GM12878 (cell line): ENCODE measurements at regions not wholly inside any gene's neighbourhood (a gene's known extent, or its start where the extent isn't known, plus 50 kb on each side); places are given as distances from the start of the nearest gene placed in this dataset.

Source experiments
- ATAC-seq: fragments of 200-7000 bp; cut with Tn5 transposase; 3 replicates; pipeline ENCODE4 v1.9.1; 2020; ENCODE audit warnings: mild to moderate bottlenecking, moderate library complexity
- BruUV-seq: library from RNA; stranded (reverse); fragments of 400-500 nt; replicated peaks from 2 replicates; lab custom pipeline; 2021; lab: Mats Ljungman, UMichigan
- CTCF ChIA-PET: fragments of 300-600 bp; sonication (Branson Sonifier 250); formaldehyde crosslinking; extraction: SDS; loops from one replicate; lab custom pipeline; 2021; ENCODE audit warnings: inconsistent platforms; lab: Yijun Ruan, JAX
- POLR2A ChIA-PET: fragments of 350-600 bp; formaldehyde crosslinking; extraction: SDS; loops from one replicate; lab custom pipeline; 2021; ENCODE audit warnings: inconsistent platforms; lab: Charles Lee
- RAD21 ChIA-PET: fragments of 300-600 bp; sonication (Branson Sonifier 250); formaldehyde crosslinking; loops from one replicate; lab custom pipeline; 2023; ENCODE audit warnings: antibody characterized with exemption; ENCODE audit not compliant: unreplicated experiment; lab: Charles Lee
- SMC1A ChIA-PET: fragments of 300-600 bp; sonication (Branson Sonifier 250); formaldehyde crosslinking; loops from one replicate; lab custom pipeline; 2023; ENCODE audit not compliant: unreplicated experiment, uncharacterized antibody; lab: Charles Lee
- DNase-seq: peaks from one replicate; pipeline ENCODE4 v3.0.0-alpha.2; 2011; ENCODE audit warnings: low read depth, low spot score
- FAIRE-seq: peaks from 3 replicates; lab custom pipeline; 2011; peaks lifted over from hg19 to GRCh38; lab: Jason Lieb, UNC
- H2AFZ ChIP-seq: 2 replicates; pipeline ENCODE4 v1.6.0; 2011; ENCODE audit warnings: low read depth, low read length, control low read depth; ENCODE audit not compliant: control insufficient read depth
- H3K27ac ChIP-seq: 2 replicates; pipeline ENCODE4 v1.5.1; 2011; ENCODE audit warnings: control low read depth; ENCODE audit not compliant: control insufficient read depth, insufficient read depth
- H3K27me3 ChIP-seq, 2 experiments: replicated peaks in 1 of 2; 2 replicates each; pipeline versions ENCODE4 v1.6.0 to v1.6.1; 2011; ENCODE audit warnings: low read length in 1 of 2; ENCODE audit not compliant: control insufficient read depth in 2 of 2, insufficient read depth in 2 of 2
- H3K36me3 ChIP-seq, 2 experiments: 2 replicates each; pipeline ENCODE4 v1.5.1; 2011; ENCODE audit warnings: low read length in 1 of 2; ENCODE audit not compliant: control insufficient read depth in 2 of 2, insufficient read depth in 2 of 2
- H3K4me1 ChIP-seq: 2 replicates; pipeline ENCODE4 v1.6.1; 2011; ENCODE audit warnings: mild to moderate bottlenecking, low read length, moderate library complexity, mixed read lengths; ENCODE audit not compliant: control insufficient read depth, insufficient read depth
- H3K4me2 ChIP-seq: 2 replicates; pipeline ENCODE4 v1.6.0; 2011; ENCODE audit warnings: control low read depth; ENCODE audit not compliant: control insufficient read depth, insufficient read depth
- H3K4me3 ChIP-seq: fragments of 200-600 bp; sonication (generic); 2 replicates; pipeline ENCODE4 v1.5.1; 2016
- H3K79me2 ChIP-seq: 2 replicates; pipeline ENCODE4 v1.6.0; 2011; ENCODE audit warnings: low read length; ENCODE audit not compliant: control insufficient read depth, insufficient read depth
- H3K9ac ChIP-seq: 2 replicates; pipeline ENCODE4 v1.8.0; 2011; ENCODE audit warnings: low read length, control low read depth, mixed read lengths; ENCODE audit not compliant: control insufficient read depth, insufficient read depth
- H3K9me3 ChIP-seq: replicated peaks from 3 replicates; pipeline ENCODE4 v1.5.1; 2011; ENCODE audit warnings: mild to moderate bottlenecking, low read length; ENCODE audit not compliant: control insufficient read depth, insufficient read depth
- H4K20me1 ChIP-seq: 2 replicates; pipeline ENCODE4 v1.6.0; 2011; ENCODE audit not compliant: control insufficient read depth, insufficient read depth
- HCFC1 ChIP-seq: fragments of 150-350 bp; IDR thresholded peaks from 2 replicates; pipeline ENCODE4 v1.6.1; 2014; ENCODE audit warnings: low read length
- JUNB ChIP-seq: IDR thresholded peaks from 2 replicates; pipeline ENCODE4 v1.6.1; 2016; ENCODE audit warnings: antibody characterized with exemption, mild to moderate bottlenecking
- MEF2A ChIP-seq: IDR thresholded peaks from 2 replicates; pipeline ENCODE4 v1.6.1; 2011; ENCODE audit warnings: low read depth, mild to moderate bottlenecking, low read length, moderate library complexity; ENCODE audit not compliant: insufficient read depth
- PAX8 ChIP-seq: fragments of 450-650 bp; IDR thresholded peaks from 2 replicates; pipeline ENCODE4 v1.6.1; 2017; ENCODE audit warnings: mild to moderate bottlenecking, moderate library complexity
- RELA ChIP-seq: fragments of 450-650 bp; IDR thresholded peaks from 2 replicates; pipeline ENCODE4 v1.8.0; 2014; ENCODE audit warnings: borderline replicate concordance; ENCODE audit not compliant: partially characterized antibody
- TCF3 ChIP-seq: IDR thresholded peaks from 2 replicates; pipeline ENCODE4 v1.6.1; 2012; ENCODE audit warnings: low read depth, mild to moderate bottlenecking, low read length, borderline replicate concordance; ENCODE audit not compliant: insufficient read depth
- ZBTB40 ChIP-seq: fragments of 450-650 bp; IDR thresholded peaks from 2 replicates; pipeline ENCODE4 v1.6.1; 2016; ENCODE audit warnings: mild to moderate bottlenecking, moderate library complexity, borderline replicate concordance
- ZNF622 ChIP-seq: fragments of 450-650 bp; IDR thresholded peaks from 2 replicates; pipeline ENCODE4 v1.6.1; 2017; ENCODE audit warnings: mild to moderate bottlenecking, inconsistent platforms
- WGBS: methylation state at CpG from one replicate; pipeline ENCODE4 v1.1.6; 2016; ENCODE audit warnings: low lambda C conversion rate; ENCODE audit not compliant: insufficient replicate concordance, insufficient coverage; ENCODE audit errors: missing lambda C conversion rate; 5-methylcytosine and 5-hydroxymethylcytosine counted together
- in situ Hi-C: fragments of 300-500 bp; cut with MboI; formaldehyde crosslinking; loops from 9 replicates; pipeline ENCODE4 v1.14.3; 2018; ENCODE audit warnings: mixed read lengths
- intact Hi-C: fragments of 100-400 bp; cut with micrococcal nuclease; formaldehyde crosslinking; loops from one replicate; pipeline ENCODE4 v1.14.2; 2022; ENCODE audit not compliant: unreplicated experiment

GRCh38 chr10:18773180-18773579, 113.9 kb downstream of the ARL5B start:
- no peaks in the 10 kb centered on the region for H3K36me3 ChIP-seq
- no peaks in the 10 kb centered on the region for H3K79me2 ChIP-seq
- no peak overlapping the region for H3K27ac ChIP-seq
- no peak overlapping the region for H2AFZ ChIP-seq
- H3K4me2 ChIP-seq, result no peak overlapping the region
- 26% methylated on average over 4 of the region's 4 CpGs for WGBS
- ChIA-PET SMC1A (no interaction called here), RAD21 (no interaction called here), POLR2A (no interaction called here), CTCF (no interaction called here)
- H3K4me1 ChIP-seq, result no peaks in the 10 kb centered on the region
- TF ChIP-seq MEF2A (no peak), HCFC1 (no peak), ZNF622 (no peak), TCF3 (no peak), ZBTB40 (no peak), RELA (no peak), PAX8 (no peak), JUNB (no peak)
- no peaks in the 10 kb centered on the region for H3K9me3 ChIP-seq
- FAIRE-seq (no peak), DNase-seq (no peak), ATAC-seq (no peak)
- intact Hi-C loops, result no loop called here
- no peak overlapping the region for H3K4me3 ChIP-seq
- H3K9ac ChIP-seq, result no peak overlapping the region
- no TSS peak for BruUV-seq
- H3K27me3 ChIP-seq, result no peaks in the 10 kb centered on the region
- in situ Hi-C loops, result no loop called here
- H4K20me1 ChIP-seq, result no peaks in the 10 kb centered on the region
